Body of pancreas (tissue), 4 donors: ENCODE measurements at regions not wholly inside any gene's neighbourhood (a gene's known extent, or its start where the extent isn't known, plus 50 kb on each side); places are given as distances from the start of the nearest gene placed in this dataset.

Experiments used
- CTCF ChIP-seq, 7 experiments: fragments of 450-650 bp in 4 of 7; fragments of 200-600 bp in 3 of 7; sonication (generic) in 3 of 7; IDR thresholded peaks; one replicate each; pipeline ENCODE4 v1.5.1; 2016 to 2019; ENCODE audit warnings: antibody characterized with exemption in 7 of 7
- POLR2A ChIP-seq, 3 donors: fragments of 450-650 bp; IDR thresholded peaks; one replicate each; pipeline ENCODE4 v1.6.1; 2016; ENCODE audit warnings: antibody characterized with exemption in 3 of 3, mild to moderate bottlenecking in 2 of 3

GRCh38 chr9:109861499-109861898 is 81.5 kb downstream of the PALM2AKAP2 start:
- no peak for TF ChIP-seq POLR2A (IDR thresholded peaks at IDR 0.05)
- TF ChIP-seq CTCF (IDR thresholded peaks at IDR 0.05): no peak
